ENCODE measurements at regions not wholly inside any gene's neighbourhood (a gene's known extent, or its start where the extent isn't known, plus 50 kb on each side); places are given as distances from the start of the nearest gene placed in this dataset.

GRCh38 chr21:22288885-22289499 is 1290.8 kb downstream of the NCAM2 start:
- TF ChIP-seq MAX (IDR thresholded peaks at IDR 0.05; ENCODE audit: low read depth, low read length) (no peak), CTCF (IDR thresholded peaks at IDR 0.05 in 2 of 3, conservative IDR thresholded peaks at IDR 0.05 in 1 of 3; ENCODE audit: control insufficient read depth in 2 of 3, extremely low read depth in 1 of 3, insufficient read depth in 1 of 3, low read depth in 3 of 3, low read length in 3 of 3) (no peak), NKRF (conservative IDR thresholded peaks at IDR 0.05) (no peak), E2F8 (IDR thresholded peaks at IDR 0.05; ENCODE audit: low read depth, partially characterized antibody) (no peak), KAT2A (conservative IDR thresholded peaks at IDR 0.05; ENCODE audit: control insufficient read depth, low read depth, low read length) (no peak), SUZ12 (IDR thresholded peaks at IDR 0.05; ENCODE audit: unreplicated experiment) (no peak), NBN (IDR thresholded peaks at IDR 0.05) (no peak)
